ENCODE measurements at regions not wholly inside any gene's neighbourhood (a gene's known extent, or its start where the extent isn't known, plus 50 kb on each side); places are given as distances from the start of the nearest gene placed in this dataset.
"Not testable (repeated sequence)": the region's sequence is repeated elsewhere in the genome, so short reads cannot be mapped to it uniquely, and the experiment has no call there.

DNA sequence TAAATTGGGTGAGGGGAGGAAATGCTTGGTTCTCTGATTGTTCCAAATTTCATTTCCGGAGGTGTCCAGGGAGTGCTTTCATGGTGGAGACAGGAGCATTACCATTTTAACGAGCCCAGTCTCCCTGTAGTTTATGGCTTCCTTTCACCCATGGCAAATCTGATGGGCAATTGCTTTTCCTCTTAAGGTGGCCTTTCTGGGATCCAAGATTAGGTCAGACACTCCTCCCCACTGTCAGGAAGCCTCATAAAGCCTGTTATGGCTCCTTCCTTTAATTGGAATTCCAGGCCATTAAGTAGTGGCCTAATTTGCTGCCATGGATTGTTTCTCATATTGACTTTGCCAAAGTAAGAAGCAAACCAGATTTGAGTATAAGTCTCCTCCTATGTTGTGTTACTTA lies 157.8 kb downstream of the PDCD6IP start:
- no peak for DNase-seq (ENCODE audit: low read depth in 2 of 3, low spot score in 1 of 3)

DNA sequence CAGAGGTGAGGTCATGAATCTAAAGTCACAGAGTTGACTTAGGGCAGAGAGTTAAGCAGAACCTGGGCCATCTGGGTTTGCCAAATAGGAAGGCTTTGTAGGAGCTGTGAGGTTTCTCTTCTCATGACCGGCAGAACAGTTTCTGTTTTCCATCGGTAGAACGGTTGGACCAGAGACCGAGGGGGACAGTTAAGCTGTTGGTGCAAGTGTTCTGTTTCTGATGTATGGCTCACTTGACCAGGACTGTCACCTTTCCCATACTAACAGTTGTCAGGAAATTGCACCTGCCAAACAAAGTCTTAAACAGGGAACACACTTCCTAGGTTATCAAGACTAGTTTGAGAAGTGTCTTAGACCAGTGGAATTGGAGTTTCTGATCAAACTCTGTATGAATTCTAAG lies 158.3 kb downstream of the PDCD6IP start:
- no peak for DNase-seq (ENCODE audit: low read depth in 2 of 3, low spot score in 1 of 3)

DNA sequence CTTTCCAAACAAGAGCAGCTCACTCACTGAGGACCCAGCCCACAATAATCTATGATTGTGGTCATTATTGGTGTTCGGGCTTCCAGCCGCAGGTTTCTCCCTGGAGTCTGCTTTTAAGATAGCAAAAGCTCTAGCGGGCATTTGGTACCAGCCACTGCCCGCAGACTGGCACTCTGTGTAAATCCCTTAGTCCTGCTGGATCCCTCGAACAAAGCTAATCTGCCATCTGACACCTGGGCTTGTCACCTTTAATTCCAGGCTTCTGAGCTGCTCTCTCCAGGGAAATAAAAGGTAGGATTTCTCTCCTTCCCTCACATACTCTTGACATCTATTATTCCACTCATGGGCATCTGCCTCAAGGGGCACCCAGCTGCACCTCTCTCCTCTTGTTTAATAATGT lies 158.7 kb downstream of the PDCD6IP start:
- no peak for DNase-seq (ENCODE audit: low read depth in 2 of 3, low spot score in 1 of 3)

DNA sequence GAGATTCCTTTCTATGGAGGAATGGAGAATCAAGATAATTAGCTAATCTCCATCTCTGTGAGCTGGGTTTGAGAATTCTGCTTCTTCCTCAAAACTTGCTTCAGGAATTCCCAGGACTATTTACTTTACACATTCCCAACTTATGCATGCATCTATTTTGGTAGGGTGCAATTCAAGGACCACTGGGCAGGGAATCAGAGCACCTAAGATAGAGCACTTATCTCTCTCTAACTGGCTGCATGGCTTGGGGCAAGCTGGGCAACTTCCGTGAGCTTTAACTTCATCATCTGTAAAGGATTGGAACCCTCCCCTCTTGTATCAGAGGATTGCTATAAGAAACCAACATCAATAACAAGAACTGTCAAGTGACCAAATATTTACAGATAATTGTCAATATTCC lies 160.2 kb downstream of the PDCD6IP start:
- DNase-seq (ENCODE audit: low read depth in 2 of 3, low spot score in 1 of 3) = no peak

DNA sequence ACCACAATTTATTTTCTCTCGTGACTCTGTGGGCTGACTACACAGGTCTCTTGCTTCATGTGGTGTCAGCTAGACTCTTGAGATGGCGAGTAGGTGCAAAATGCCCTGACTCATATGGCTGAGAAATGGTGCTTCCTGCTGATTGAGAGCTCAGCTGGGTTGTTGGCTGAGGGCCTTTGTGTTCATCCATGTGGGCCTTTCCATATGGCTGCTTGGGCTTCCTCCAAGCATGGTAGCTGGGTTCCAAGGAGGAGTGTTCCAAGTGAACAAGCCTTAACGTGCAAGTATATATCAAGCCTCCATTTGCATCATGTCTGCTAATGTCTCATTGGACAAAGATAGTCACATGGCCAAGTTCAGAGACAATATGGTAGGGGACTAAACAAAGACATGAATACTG lies 164.0 kb downstream of the PDCD6IP start:
- DNase-seq (ENCODE audit: low read depth in 2 of 3, low spot score in 1 of 3) = no peak

DNA sequence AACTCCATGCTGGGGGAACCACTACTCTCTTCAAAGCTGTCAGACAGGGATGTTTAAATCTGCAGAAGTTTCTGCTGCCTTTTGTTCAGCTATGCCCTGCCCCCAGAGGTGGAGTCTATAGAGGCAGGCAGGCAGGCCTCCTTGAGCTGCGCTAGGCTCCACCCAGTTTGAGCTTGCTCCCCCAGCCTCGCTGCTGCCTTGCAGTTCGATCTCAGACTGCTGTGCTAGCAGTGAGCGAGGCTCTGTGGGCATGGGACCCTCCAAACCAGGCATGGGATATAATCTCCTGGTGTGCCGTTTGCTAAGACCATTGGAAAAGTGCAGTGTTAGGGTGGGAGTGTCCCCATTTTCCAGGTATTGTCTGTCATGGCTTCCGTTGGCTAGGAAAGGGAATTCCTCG lies 171.8 kb downstream of the PDCD6IP start:
- DNase-seq (ENCODE audit: low read depth in 2 of 3, low spot score in 1 of 3) = not testable (repeated sequence)

DNA sequence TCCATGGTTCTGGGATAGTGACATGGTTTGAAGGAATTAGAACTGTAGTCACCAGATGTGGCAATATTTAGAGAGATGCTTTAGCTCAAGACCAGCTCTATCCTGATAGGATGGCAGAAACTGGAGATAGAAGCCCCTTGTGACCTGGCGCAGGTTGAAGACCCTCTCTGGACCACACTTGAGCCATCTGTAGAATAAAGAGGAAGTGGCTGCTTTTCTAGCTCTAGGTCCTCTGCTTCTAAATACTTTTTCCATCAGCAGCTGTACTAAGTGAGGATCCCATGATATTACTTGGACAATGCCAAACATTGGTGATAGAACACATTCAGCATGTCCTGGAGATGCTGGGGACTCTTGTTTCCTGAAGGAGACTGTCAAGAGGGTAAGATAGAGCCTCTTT lies 172.6 kb downstream of the PDCD6IP start:
- DNase-seq (ENCODE audit: low read depth in 2 of 3, low spot score in 1 of 3) = no peak

DNA sequence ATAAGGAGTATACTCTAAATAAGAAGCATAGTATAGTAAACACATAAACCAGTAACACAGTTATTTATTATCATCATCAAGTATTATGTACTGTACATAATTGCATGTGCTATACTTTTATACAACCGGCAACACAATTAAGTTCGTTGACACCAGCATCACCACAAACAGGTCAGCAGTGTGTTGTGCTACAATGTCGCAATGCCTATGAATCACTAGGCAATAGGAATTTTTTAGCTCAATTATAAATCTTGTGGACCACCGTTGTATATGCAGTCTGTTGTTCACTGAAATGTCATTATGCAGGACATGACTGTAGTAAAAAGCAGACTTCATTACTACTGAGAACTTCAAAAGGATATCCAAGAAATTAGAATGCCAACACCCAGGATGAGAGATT lies 177.0 kb downstream of the PDCD6IP start:
- no peak for DNase-seq (ENCODE audit: low read depth in 2 of 3, low spot score in 1 of 3)

DNA sequence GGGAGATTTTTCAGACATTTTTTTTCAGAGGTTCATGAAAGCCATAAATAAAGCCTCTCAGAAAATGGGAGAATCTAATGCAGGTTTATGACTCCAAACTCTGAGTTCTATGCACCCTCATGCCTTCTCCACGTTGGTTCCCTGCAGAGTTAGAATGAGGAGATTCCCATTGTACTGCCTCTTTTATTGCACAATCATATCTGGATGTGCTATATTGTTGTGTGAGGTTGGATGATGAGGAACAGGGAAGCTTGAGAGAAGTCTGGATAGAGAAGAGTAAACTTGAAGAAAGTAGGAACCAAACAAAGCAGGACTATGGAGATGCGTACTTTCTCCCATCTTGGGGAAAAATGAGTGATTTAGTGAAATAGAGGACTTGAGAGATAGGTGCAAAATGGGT lies 178.8 kb downstream of the PDCD6IP start:
- no peak for DNase-seq (ENCODE audit: low read depth in 2 of 3, low spot score in 1 of 3)

DNA sequence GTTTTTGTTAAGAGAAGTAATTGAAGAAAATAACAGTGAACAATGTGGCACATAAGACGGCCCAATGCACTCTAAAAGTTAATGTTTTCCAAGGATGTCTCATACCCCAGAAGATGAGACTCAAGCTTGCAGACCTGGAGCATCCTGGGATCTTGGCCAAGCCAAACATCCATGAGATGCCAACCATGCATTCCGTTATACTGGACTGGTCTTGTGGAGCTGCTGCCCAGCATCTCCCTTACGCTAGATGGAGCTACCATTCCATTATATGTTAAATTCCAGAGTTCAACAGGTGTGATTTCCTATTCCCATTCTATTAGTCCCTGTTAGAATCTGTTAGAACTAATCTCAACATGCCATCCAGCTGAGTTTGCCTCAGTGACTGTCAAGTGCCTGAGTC lies 181.8 kb downstream of the PDCD6IP start:
- no peak for DNase-seq (ENCODE audit: low read depth in 2 of 3, low spot score in 1 of 3)

DNA sequence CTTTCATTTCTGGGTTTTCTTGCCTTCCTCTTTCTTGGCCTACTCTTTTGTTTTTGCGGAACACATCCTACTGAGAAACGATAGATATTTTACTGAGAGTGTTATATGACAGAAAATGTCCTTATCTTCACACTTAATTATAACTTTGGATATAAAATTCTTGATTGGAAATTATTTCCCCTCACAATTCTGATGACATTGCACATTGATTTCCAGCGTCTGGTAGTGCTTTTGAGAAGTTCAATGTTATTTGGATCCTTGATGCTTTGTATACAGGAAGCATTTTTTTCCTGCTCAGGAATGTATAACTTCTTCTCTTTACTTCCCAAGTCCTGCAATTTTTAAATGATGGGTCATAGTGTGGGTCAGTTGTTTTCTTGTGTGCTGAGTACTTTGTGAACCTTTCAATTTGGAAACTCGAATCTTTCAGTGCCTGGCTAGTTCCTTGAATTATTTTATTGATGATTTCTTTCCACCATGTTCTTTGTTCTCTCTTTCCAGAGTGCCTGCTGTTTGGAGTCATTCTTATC lies 183.9 kb downstream of the PDCD6IP start:
- no peak for DNase-seq (ENCODE audit: low read depth in 2 of 3, low spot score in 1 of 3)

DNA sequence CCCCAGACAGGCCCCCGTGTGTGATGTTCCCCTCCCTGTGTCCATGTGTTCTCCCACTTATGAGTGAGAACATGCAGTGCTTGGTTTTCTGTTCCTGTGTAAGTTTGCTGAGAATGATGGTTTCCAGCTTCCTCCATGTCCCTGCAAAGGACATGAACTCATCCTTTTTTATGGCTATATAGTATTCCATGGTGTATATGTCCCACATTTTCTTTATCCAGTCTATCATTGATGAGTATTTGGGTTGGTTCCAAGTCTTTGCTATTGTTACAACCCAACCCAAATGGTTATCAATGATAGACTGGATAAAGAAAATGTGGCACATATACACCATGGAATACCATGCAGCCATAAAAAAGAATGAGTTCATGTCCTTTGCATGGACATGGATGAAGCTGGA lies 184.5 kb downstream of the PDCD6IP start:
- DNase-seq (ENCODE audit: low read depth in 2 of 3, low spot score in 1 of 3) = not testable (repeated sequence)

DNA sequence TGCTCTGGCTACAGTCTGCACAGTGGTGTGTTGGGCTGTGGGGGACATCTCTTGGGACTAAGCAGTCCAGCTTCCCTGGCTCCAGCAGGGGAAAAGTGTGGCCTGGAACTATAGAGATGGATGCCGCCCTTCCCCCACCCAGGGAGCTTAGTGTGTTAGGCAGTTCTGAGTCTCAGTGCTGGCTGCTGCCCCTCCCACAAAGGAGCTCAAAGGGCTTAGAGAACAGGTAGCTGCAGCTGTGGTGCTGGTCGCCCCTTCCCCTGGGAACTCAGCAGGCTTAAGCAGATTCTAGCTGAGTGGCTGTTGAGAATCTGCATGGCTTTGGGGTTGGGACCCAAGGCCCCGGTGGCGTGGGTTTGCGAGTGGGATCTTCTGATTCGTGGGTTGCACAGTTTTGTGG lies 190.8 kb downstream of the PDCD6IP start:
- DNase-seq (ENCODE audit: low read depth in 2 of 3, low spot score in 1 of 3) = no peak

DNA sequence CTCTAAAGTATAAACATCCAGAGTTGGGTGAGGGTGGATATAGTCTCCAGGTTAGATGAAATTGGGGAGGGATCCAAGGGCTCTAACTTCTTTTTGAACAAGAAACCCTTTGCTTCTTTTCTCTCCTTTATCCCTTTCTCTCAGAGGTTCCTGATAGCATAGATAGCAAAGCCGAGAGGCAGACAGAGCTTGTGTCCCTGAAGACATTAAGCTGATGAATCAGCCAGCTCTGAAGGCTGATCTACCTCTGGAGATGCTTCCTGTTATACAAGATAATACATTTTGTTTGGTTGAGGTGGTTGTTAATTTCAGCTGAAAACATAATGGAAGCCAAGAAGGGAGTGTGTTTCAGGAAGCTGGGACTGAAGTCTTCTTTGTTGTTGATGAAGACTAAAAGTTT lies 193.2 kb downstream of the PDCD6IP start:
- DNase-seq (ENCODE audit: low read depth in 2 of 3, low spot score in 1 of 3) = no peak

DNA sequence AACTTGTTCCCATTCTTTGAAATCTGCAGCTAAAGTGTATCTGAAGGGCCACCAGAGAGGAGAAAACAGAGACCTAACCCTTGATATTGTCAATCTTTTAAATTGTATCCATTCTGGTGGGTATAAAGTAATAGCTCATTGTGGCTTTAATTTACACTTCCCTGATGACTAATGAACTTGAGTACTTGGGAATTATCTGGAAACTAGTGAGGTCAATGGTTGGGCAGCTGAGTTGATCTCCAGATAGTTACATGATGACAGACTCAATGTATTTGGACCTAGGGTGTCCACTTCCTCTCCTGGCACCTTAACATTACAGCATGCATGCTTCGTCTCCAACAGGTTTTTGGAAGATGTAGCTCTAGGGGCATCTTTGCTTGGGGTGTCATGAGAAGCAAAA lies 195.2 kb downstream of the PDCD6IP start:
- no peak for DNase-seq (ENCODE audit: low read depth in 2 of 3, low spot score in 1 of 3)

DNA sequence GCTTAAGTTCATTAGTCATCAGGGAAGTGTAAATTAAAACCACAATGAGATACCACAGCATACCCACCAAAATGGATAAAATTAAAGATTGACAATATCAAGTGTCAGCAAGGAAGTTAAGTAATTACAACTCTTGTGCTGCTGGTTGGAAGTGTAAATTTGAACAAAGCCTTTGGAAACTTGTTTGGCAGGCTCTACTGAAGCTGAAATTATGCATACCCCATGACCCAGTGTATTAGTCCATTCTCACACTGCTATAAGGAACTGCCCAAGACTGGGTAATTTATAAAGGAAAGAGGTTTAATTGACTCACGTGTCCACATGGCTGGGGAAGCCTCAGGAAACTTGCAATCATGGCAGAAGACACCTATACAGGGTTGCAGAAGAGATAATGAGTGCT lies 196.1 kb downstream of the PDCD6IP start:
- no peak for DNase-seq (ENCODE audit: low read depth in 2 of 3, low spot score in 1 of 3)

DNA sequence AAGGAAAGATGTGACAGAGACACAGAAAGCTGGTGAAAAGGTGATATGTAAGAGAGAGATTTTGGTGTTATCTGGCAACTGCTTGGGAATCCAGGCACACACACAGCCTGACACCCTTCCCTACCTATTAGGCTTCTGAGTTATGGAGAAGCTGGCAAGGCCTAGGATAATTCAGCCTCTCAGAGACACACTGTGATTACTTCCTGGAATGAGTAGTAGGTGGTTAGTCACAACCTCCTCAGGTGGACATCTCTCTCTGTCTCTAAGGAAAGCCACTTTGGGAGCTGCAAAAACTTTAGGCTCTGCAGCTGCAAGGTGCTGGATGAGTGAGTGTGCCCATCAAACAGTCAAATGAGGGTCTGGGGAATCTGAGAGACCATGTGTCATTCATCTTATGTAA lies 201.9 kb downstream of the PDCD6IP start:
- DNase-seq (ENCODE audit: low read depth in 2 of 3, low spot score in 1 of 3) = no peak

DNA sequence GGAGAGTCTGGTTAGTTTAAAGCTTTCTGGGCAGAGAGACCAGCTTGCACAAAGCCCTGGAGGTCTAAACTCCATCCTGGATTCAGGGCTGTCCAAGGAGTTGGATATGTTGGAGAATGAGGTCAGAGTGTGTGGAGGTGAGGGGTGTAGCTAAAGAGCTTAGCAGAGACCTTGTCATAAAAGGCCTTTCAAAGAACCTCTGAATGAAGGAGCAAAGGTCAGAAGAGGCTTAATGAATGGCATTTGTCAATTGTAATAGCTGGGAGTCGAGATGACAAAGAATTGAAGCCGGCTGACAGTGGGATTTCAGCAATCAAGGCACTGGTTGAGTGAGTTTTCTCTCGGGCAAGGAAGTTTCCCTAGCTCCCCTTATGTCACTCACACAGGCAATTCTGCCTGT lies 202.6 kb downstream of the PDCD6IP start:
- no peak for DNase-seq (ENCODE audit: low read depth in 2 of 3, low spot score in 1 of 3)

DNA sequence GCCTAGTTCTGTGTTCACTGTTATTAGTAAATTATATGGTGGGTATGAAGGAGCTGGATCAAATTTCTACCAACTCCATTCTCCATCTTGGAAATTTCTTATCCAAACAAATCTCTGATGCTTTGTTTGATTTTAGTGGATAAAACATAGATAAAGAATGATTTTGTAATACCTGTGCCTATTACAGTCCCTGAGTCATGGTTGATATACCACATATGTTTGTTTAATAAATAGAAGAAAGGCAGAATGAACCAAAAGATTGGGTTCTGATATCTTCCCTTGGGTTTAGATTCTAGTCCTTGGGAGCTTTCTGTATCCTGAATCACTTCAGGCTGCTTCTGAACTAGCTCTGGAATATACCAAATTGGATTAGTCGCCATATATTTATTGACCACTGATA lies 203.6 kb downstream of the PDCD6IP start:
- DNase-seq (ENCODE audit: low read depth in 2 of 3, low spot score in 1 of 3) = no peak

DNA sequence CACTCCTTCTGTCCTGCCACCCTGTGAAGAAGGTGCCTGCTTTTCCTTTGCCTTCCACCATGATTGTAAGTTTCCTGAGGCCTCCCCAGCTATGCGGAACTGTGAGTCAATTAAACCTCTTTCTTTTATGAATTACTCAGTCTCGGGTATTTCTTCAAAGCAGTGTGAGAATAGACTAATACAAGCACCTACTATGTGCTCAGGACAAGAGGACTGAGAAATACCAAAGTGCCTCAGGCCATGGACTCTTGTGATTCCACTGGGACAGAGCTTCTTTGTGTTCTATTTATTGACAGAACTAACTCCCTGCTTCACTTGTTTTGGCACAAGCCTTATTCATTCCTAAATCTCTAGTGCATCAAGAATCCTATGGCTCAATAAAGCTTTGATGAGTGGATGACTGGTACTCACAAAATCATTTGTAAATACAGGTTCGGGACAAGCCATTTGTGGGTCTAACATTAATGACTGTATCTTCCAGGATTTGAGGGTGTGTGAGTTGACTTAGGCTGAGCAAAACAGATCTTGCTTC lies 204.2 kb downstream of the PDCD6IP start:
- no peak for DNase-seq (ENCODE audit: low read depth in 2 of 3, low spot score in 1 of 3)

DNA sequence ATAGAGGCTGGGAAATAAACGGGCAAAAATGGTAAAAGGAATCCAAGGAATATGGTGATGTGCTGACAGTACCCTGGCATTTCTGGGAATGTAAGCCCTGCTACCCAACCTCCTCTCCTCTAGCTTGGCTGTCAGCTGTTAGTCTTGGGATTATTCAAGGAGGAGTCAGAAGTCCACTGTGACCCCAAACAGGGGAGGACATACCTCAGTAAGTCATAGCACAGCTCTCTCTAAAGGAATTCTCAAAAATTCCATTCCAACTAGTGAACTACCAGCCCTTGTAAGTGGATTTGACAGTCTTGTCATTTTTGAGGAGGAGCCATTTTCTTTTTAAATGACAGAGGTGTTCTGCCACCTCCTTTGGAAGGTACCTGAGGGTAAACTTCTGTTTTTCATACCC lies 207.5 kb downstream of the PDCD6IP start:
- no peak for DNase-seq (ENCODE audit: low read depth in 2 of 3, low spot score in 1 of 3)

DNA sequence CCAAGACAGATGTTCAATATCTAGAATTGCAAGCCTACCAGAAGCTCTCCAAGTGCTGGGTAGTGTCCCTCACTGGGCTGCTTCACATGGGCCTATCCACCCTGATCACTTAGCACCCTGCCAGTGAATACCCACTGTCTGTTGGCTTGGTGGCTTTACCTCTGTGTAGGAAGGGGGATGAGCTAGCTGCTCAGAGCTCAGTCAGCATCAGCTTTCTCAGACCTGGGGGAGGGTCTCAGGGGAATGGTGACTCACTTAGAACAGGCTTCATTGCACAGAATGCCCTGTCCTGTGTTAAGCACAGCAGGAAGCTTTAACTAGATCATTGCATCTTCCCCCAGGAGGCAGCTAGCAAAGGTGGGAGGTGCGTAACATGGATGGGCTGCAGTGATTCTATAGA lies 209.8 kb downstream of the PDCD6IP start:
- no peak for DNase-seq (ENCODE audit: low read depth in 2 of 3, low spot score in 1 of 3)

DNA sequence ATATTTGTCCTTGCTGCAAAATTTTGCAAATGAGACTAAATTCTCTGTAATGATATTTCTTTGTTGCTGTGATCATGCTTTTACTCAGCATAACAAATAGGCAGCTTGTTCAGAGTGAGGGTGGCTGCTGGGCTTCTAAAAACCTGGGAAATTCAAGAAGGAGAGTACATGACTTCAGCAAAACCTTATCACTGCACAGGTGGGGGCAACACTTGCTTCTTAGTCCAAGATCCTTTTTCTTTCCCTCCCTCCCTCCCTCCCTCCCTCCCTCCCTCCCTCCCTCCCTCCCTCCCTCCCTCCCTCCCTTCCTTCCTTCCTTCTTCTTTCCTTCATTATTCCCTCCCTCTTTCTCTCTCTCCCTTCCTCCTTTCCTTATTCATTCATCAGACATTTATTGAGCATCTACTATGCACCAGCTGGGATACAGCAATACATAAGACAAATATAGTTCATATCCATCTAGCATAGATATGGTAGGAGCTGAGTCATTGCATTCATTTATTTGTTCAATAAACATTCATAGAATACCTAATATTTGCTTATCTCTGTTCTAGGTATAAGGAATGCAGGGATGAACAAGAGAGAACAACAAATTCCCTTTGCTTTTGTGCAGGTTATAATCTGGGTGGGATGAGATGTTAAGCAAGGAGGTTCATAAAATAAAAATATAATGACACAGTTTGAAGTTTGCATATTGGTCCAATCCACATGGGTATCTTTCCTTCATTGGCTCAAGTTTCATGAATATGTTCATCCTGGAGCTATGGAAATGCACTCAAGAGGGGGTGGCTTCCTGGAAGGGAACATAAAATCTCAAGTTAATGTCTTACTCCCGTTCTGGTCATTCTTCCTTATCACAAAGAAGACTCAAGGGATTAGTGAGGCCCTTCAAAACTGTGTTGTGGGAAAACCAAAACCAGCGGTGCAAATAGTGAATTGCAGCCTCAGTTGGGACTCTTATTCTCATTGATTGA lies 210.7 kb downstream of the PDCD6IP start:
- DNase-seq (ENCODE audit: low read depth in 2 of 3, low spot score in 1 of 3) = no peak

Measured in stimulated activated CD4-positive, alpha-beta T cell treated with anti-CD3 and anti-CD28 coated beads, Interleukin-12 subunit alpha, Interleukin-12 subunit beta, amount 100 ng/mL, for 48 hours (primary cell).